ENCODE measurements at regions not wholly inside any gene's neighbourhood (a gene's known extent, or its start where the extent isn't known, plus 50 kb on each side); places are given as distances from the start of the nearest gene placed in this dataset.
"Not testable (repeated sequence)": the region's sequence is repeated elsewhere in the genome, so short reads cannot be mapped to it uniquely, and the experiment has no call there.

DNA sequence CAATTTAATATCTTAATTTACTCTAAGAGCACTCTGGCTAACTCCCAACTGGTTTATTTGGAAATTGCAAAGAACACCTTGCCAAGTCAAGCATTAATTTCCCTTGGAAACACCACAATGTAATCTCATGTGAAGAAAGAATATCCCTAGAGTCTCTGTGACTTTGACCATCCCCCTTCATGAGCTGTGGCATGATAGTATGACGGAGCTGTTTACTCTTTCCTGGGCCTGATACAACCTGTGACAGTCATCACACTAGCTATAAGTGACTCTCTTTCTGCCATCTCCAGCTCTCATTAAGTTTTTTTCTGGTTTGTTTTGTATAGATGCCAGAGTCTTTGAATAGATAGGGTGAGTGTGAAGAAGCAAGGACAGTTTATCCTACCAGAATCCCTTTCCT is 470.3 kb upstream of the JARID2 start:
- DNase-seq: no peak
- Histone ChIP-seq H3K27ac (no peak overlapping the region), H3K9me3 (no peaks in the 10 kb centered on the region), H3K4me1 (no peaks in the 10 kb centered on the region), H3K27me3 (no peaks in the 10 kb centered on the region), H3K4me3 (no peak overlapping the region), H3K36me3 (no peaks in the 10 kb centered on the region)
- no peak for ATAC-seq
- intact Hi-C loops (cut with DNase I; ENCODE audit: low total_unique reads) (no loop called here), in situ Hi-C loops (cut with MboI; ENCODE audit: low sequenced_read_pairs in 4 of 4) (no loop called here)
- TF ChIP-seq POLR2A (IDR thresholded peaks at IDR 0.05): no peak
- TF ChIP-seq, protein P1, sequence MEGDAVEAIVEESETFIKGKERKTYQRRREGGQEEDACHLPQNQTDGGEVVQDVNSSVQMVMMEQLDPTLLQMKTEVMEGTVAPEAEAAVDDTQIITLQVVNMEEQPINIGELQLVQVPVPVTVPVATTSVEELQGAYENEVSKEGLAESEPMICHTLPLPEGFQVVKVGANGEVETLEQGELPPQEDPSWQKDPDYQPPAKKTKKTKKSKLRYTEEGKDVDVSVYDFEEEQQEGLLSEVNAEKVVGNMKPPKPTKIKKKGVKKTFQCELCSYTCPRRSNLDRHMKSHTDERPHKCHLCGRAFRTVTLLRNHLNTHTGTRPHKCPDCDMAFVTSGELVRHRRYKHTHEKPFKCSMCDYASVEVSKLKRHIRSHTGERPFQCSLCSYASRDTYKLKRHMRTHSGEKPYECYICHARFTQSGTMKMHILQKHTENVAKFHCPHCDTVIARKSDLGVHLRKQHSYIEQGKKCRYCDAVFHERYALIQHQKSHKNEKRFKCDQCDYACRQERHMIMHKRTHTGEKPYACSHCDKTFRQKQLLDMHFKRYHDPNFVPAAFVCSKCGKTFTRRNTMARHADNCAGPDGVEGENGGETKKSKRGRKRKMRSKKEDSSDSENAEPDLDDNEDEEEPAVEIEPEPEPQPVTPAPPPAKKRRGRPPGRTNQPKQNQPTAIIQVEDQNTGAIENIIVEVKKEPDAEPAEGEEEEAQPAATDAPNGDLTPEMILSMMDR (IDR thresholded peaks at IDR 0.05 in 4 of 5, conservative IDR thresholded peaks at IDR 0.05 in 1 of 5): no peak

DNA sequence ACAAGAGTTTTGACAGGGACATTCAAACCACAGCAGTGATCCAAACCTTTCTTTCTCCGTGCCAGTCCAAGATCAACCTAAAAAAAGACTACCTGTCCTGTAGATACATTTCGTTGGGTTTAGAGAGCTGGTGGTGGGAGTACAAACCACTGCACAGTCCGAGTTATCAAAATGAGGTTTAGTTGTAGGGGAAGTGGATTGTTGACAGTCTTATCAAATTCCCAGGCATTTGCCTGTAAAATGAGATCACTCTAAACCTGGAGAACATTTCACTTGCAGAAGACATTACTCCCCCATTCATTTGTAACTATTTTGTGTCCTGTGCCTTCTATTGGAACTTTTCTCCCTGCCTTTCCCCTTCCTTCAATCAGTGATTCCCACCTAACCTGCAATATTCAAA is 469.6 kb upstream of the JARID2 start:
- no peaks in the 10 kb centered on the region for H3K4me1 ChIP-seq
- TF ChIP-seq POLR2A (IDR thresholded peaks at IDR 0.05): no peak
- TF ChIP-seq, protein P1 (IDR thresholded peaks at IDR 0.05 in 4 of 5, conservative IDR thresholded peaks at IDR 0.05 in 1 of 5): no peak
- DNase-seq (no peak), ATAC-seq (no peak)
- H3K36me3 ChIP-seq: no peaks in the 10 kb centered on the region
- no peaks in the 10 kb centered on the region for H3K9me3 ChIP-seq
- H3K4me3 ChIP-seq: no peak overlapping the region
- no peaks in the 10 kb centered on the region for H3K27me3 ChIP-seq
- no peak overlapping the region for H3K27ac ChIP-seq
- in situ Hi-C loops (cut with MboI; ENCODE audit: low sequenced_read_pairs in 4 of 4): no loop called here
- intact Hi-C loops (cut with DNase I; ENCODE audit: low total_unique reads): no loop called here

DNA sequence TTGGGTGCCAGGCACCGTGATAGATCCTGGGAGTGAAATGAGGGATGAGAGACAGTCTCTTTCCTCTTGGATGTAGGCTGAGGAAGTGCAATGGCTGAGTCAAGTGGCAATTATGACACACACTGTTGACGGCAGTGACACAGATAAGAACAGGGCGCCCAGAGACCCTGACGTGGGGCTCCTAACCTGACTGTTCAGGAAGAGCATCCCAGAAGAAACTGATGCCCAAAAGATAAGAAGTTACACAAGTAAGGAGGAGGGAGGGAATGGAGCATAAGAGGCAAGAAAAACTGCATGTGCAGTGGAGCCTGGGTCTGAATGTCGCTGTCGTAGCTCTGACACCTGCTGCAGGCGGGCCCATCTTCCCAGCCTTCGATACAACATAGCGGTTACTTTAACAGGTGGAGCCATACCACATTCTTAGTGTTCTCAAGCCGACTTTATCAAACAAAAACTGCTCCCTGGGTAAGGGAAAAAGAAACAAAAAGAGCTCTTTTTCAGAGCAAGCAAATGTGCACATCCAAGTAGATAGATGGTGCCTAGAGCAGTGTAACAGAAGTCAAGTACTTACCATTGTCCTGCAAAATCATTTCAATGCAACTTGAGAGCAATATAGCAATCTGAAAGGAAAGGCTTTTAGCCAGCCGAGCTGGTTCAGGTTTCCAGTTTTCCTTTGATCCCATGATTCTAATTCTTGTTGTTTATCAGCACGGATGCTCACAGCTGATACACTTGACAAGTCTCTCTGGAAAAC is 463.9 kb upstream of the JARID2 start:
- Histone ChIP-seq H3K36me3 (no peaks in the 10 kb centered on the region), H3K27ac (no peak overlapping the region), H3K4me1 (no peaks in the 10 kb centered on the region), H3K27me3 (no peaks in the 10 kb centered on the region), H3K4me3 (no peak overlapping the region), H3K9me3 (no peaks in the 10 kb centered on the region)
- TF ChIP-seq, protein P1 (IDR thresholded peaks at IDR 0.05 in 4 of 5, conservative IDR thresholded peaks at IDR 0.05 in 1 of 5): no peak
- TF ChIP-seq POLR2A (IDR thresholded peaks at IDR 0.05): no peak
- no peak for ATAC-seq
- intact Hi-C loops (cut with DNase I; ENCODE audit: low total_unique reads): no loop called here
- DNase-seq: no peak
- in situ Hi-C loops (cut with MboI; ENCODE audit: low sequenced_read_pairs in 4 of 4): no loop called here

DNA sequence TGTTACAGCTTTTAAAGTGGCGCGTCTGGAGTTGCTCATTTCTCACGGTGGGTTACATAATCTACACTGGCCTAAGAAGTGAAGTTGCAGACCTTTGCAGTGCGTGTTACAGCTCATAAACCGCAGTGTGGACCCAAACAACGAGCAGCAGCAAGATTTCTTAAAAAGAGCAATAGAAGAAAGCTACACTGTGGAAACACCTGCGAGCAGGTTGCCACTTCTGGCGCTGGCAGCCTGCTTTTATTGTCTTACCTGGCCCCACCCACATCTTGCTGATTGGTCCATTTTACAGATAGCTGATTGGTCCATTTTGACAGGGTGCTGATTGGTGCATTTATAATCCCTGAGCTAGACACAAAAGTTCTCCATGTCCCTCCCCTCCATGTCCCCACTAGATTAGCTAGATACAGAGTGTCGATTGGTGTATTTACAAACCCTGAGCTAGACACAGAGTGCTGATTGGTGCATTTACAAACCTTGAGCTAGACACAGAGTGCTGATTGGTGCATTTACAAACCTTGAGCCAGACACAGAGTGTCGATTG is 462.9 kb upstream of the JARID2 start:
- H3K4me1 ChIP-seq; in situ Hi-C loops (cut with MboI; ENCODE audit: low sequenced_read_pairs in 4 of 4); H3K4me3 ChIP-seq; H3K27me3 ChIP-seq; H3K9me3 ChIP-seq; ATAC-seq; intact Hi-C loops (cut with DNase I; ENCODE audit: low total_unique reads); DNase-seq; H3K36me3 ChIP-seq; H3K27ac ChIP-seq: not testable (repeated sequence)

DNA sequence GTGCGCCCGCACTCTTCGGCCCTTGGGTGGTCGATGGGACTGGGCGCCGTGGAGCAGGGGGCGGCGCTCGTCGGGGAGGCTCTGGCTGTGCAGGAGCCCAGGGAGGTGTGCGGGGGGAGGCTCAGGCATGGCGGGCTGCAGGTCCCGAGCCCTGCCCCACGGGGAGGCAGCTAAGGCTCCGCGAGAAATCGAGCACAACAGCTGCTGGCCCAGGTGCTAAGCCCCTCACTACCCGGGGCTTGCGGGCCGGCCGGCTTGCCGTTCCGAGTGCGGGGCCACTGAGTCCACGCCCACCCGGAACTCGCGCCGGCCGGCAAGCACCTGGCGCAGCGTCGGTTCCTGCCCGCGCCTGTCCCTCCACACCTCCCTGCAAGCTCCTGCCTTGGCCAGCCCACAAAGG is 462.3 kb upstream of the JARID2 start:
- intact Hi-C loops (cut with DNase I; ENCODE audit: low total_unique reads) (no loop called here), in situ Hi-C loops (cut with MboI; ENCODE audit: low sequenced_read_pairs in 4 of 4) (no loop called here)
- no peaks in the 10 kb centered on the region for H3K9me3 ChIP-seq
- no peak overlapping the region for H3K4me3 ChIP-seq
- no peak overlapping the region for H3K27ac ChIP-seq
- no peaks in the 10 kb centered on the region for H3K4me1 ChIP-seq
- no peak for ATAC-seq
- TF ChIP-seq, protein P1 (IDR thresholded peaks at IDR 0.05 in 4 of 5, conservative IDR thresholded peaks at IDR 0.05 in 1 of 5): no peak
- TF ChIP-seq POLR2A (IDR thresholded peaks at IDR 0.05): no peak
- H3K27me3 ChIP-seq: no peaks in the 10 kb centered on the region
- H3K36me3 ChIP-seq: no peaks in the 10 kb centered on the region
- DNase-seq: no peak
